Brain microvascular endothelial cell (primary cell): ENCODE measurements at regions not wholly inside any gene's neighbourhood (a gene's known extent, or its start where the extent isn't known, plus 50 kb on each side); places are given as distances from the start of the nearest gene placed in this dataset.

Experiments used
- DNase-seq: peaks from one replicate; pipeline ENCODE4 v3.0.0-alpha.2; 2020
- H3K27ac ChIP-seq: fragments of 250-450 bp; sonication (Bioruptor Pico); 2 replicates; pipeline ENCODE4 v1.5.1; 2020; ENCODE audit warnings: mild to moderate bottlenecking, moderate library complexity
- H3K27me3 ChIP-seq: fragments of 250-450 bp; sonication (Bioruptor Pico); replicated peaks from 2 replicates; pipeline ENCODE4 v1.5.1; 2020; ENCODE audit warnings: mild to moderate bottlenecking
- H3K36me3 ChIP-seq: fragments of 250-450 bp; sonication (Bioruptor Pico); replicated peaks from 2 replicates; pipeline ENCODE4 v1.5.1; 2020; ENCODE audit warnings: mild to moderate bottlenecking
- H3K4me3 ChIP-seq: 2 replicates; pipeline ENCODE4 v1.5.1; 2011; ENCODE audit warnings: low read depth, mild to moderate bottlenecking, control low read depth, low read length, moderate library complexity
- CTCF ChIP-seq: IDR thresholded peaks from 2 replicates; pipeline ENCODE4 v1.5.1; 2011; ENCODE audit warnings: low read depth, mild to moderate bottlenecking, moderate library complexity, low read length, control low read depth, inconsistent platforms; ENCODE audit errors: missing control alignments
- in situ Hi-C: cut with HindIII; loops from 2 replicates; pipeline ENCODE4 v1.10.0; 2017; ENCODE audit warnings: low sequenced_read_pairs, low pct_ligation_motif_present

GRCh38 chr13:90016688-90017087 is 1330.8 kb upstream of the MIR17HG start:
- H3K27ac ChIP-seq, result no peak overlapping the region
- H3K27me3 ChIP-seq, result no peaks in the 10 kb centered on the region
- H3K36me3 ChIP-seq, result no peaks in the 10 kb centered on the region
- TF ChIP-seq CTCF, result no peak
- DNase-seq, result no peak
- in situ Hi-C loops, result no loop called here
- no peak overlapping the region for H3K4me3 ChIP-seq

GRCh38 chr13:90020536-90021070 is 1326.9 kb upstream of the MIR17HG start:
- no peak for DNase-seq
- H3K27ac ChIP-seq, result no peak overlapping the region
- H3K36me3 ChIP-seq, result no peaks in the 10 kb centered on the region
- no peaks in the 10 kb centered on the region for H3K27me3 ChIP-seq
- no peak for TF ChIP-seq CTCF
- in situ Hi-C loops, result no loop called here
- H3K4me3 ChIP-seq, result no peak overlapping the region

- no peak for TF ChIP-seq CTCF
- no peaks in the 10 kb centered on the region for H3K36me3 ChIP-seq
- H3K4me3 ChIP-seq, result no peak overlapping the region
- no peak overlapping the region for H3K27ac ChIP-seq
- H3K27me3 ChIP-seq, result no peaks in the 10 kb centered on the region
- in situ Hi-C loops, result no loop called here
- DNase-seq, result no peak
Measured at GRCh38 chr13:90027409-90027808, 1320.1 kb upstream of the MIR17HG start.

- H3K27ac ChIP-seq, result no peak overlapping the region
- no peak for TF ChIP-seq CTCF
Measured at GRCh38 chr13:90032313-90032712, 1315.2 kb upstream of the MIR17HG start.

GRCh38 chr13:90032841-90033493 is 1314.5 kb upstream of the MIR17HG start:
- Histone ChIP-seq H3K27ac (no peak overlapping the region), H3K27me3 (no peaks in the 10 kb centered on the region), H3K4me3 (no peak overlapping the region), H3K36me3 (no peaks in the 10 kb centered on the region)
- in situ Hi-C loops, result no loop called here
- DNase-seq, result no peak
- TF ChIP-seq CTCF, result no peak

More at GRCh38 chr13:90032313-90032712, 1315.2 kb upstream of the MIR17HG start:
- in situ Hi-C loops, result no loop called here
- Histone ChIP-seq H3K36me3 (no peaks in the 10 kb centered on the region), H3K4me3 (no peak overlapping the region), H3K27me3 (no peaks in the 10 kb centered on the region)
- DNase-seq, result no peak

- in situ Hi-C loops, result no loop called here
- no peak for TF ChIP-seq CTCF
- no peaks in the 10 kb centered on the region for H3K27me3 ChIP-seq
Measured at GRCh38 chr13:90039516-90039915, 1308.0 kb upstream of the MIR17HG start.

More at GRCh38 chr13:90039516-90039915, 1308.0 kb upstream of the MIR17HG start:
- no peak overlapping the region for H3K4me3 ChIP-seq
- DNase-seq, result no peak
- H3K27ac ChIP-seq, result no peak overlapping the region
- no peaks in the 10 kb centered on the region for H3K36me3 ChIP-seq
